GM23248 (cell line): ENCODE measurements at regions not wholly inside any gene's neighbourhood (a gene's known extent, or its start where the extent isn't known, plus 50 kb on each side); places are given as distances from the start of the nearest gene placed in this dataset.

ENCODE experiments used
- EZH2 ChIP-seq: fragments of 200-600 bp; sonication (generic); IDR thresholded peaks from 2 replicates; pipeline ENCODE4 v1.6.1; 2018; ENCODE audit warnings: antibody characterized with exemption, mild to moderate bottlenecking; ENCODE audit not compliant: insufficient read depth, poor library complexity, severe bottlenecking
- EZH2phosphoT487 ChIP-seq: fragments of 200-600 bp; sonication (generic); IDR thresholded peaks from 2 replicates; pipeline ENCODE4 v1.6.1; 2018; ENCODE audit warnings: antibody characterized with exemption, moderate library complexity, mild to moderate bottlenecking, low read depth; ENCODE audit not compliant: insufficient read depth

DNA sequence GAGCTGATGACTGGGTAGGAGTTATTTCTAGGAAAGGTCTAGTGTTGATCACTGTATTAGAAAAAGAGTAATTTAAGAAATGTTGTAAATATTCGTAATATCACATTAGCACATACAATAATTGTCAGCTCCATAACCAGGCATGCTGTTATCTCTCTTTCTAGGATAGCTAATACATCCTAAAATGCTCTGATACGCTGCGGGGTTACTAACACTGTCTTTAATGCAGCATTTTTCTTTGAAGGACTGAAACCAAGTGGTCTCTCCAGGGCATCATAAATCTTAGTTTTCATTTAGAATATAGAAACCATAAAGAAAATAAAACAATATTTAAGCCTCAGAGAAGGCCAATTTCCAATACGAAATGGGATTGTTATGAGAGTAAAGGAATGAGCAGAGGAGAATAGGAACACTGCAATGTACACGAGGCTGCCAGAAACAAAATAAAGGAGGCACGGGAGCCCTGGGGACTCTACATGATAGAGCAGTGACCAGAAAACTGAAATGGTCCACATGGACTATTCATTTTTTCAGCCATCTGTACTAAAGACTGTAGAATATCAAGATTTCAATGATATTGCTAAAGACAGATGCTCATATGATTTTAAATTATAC lies 1606.7 kb upstream of the AGA start:
- TF ChIP-seq EZH2 (no peak), EZH2phosphoT487 (no peak)
